Adipocyte (in vitro differentiated cells): ENCODE measurements at regions not wholly inside any gene's neighbourhood (a gene's known extent, or its start where the extent isn't known, plus 50 kb on each side); places are given as distances from the start of the nearest gene placed in this dataset.

Experiments used
- DNase-seq: peaks from one replicate; pipeline ENCODE4 v3.0.0-alpha.2; 2015; ENCODE audit warnings: low read depth
- H3K27me3 ChIP-seq: replicated peaks from 2 replicates; pipeline ENCODE4 v1.7.0; 2013; ENCODE audit warnings: mild to moderate bottlenecking, low read length, moderate library complexity; ENCODE audit not compliant: control insufficient read depth, insufficient read depth
- H3K36me3 ChIP-seq: 2 replicates; pipeline ENCODE4 v1.7.0; 2013; ENCODE audit warnings: low read length, mild to moderate bottlenecking, moderate library complexity; ENCODE audit not compliant: control insufficient read depth, insufficient read depth, severe bottlenecking
- H3K4me1 ChIP-seq: 2 replicates; pipeline ENCODE4 v1.7.0; 2013; ENCODE audit warnings: mild to moderate bottlenecking, low read length, moderate library complexity; ENCODE audit not compliant: control insufficient read depth, insufficient read depth
- H3K4me3 ChIP-seq: 2 replicates; pipeline ENCODE4 v1.7.0; 2013; ENCODE audit warnings: mild to moderate bottlenecking, low read length, moderate library complexity
- H3K9ac ChIP-seq: 2 replicates; pipeline ENCODE4 v1.7.0; 2013; ENCODE audit warnings: mild to moderate bottlenecking, low read length, moderate library complexity
- H3K9me3 ChIP-seq: 2 replicates; pipeline ENCODE4 v1.7.0; 2013; ENCODE audit warnings: mild to moderate bottlenecking, low read length, moderate library complexity; ENCODE audit not compliant: control insufficient read depth

GRCh38 chr2:236903978-236904377 is 181.7 kb upstream of the COPS8 start:
- H3K4me3 ChIP-seq = peak overlapping the region; percentile 47
- no peak for DNase-seq
- H3K36me3 ChIP-seq = no peaks in the 10 kb centered on the region
- no peaks in the 10 kb centered on the region for H3K9me3 ChIP-seq
- H3K4me1 ChIP-seq = peaks cover 8% of the 10 kb centered on the region
- H3K9ac ChIP-seq = peak overlapping the region; percentile 12
- peaks cover 6% of the 10 kb centered on the region for H3K27me3 ChIP-seq

GRCh38 chr2:236904389-236905263 is 181.1 kb upstream of the COPS8 start:
- peak overlapping the region; percentile 47 for H3K4me3 ChIP-seq
- H3K9me3 ChIP-seq = no peaks in the 10 kb centered on the region
- peaks cover 8% of the 10 kb centered on the region for H3K4me1 ChIP-seq
- no peaks in the 10 kb centered on the region for H3K36me3 ChIP-seq
- peak overlapping the region; percentile 12 for H3K9ac ChIP-seq
- H3K27me3 ChIP-seq = peaks cover 6% of the 10 kb centered on the region
- no peak for DNase-seq

GRCh38 chr2:236905976-236906375 is 179.7 kb upstream of the COPS8 start:
- H3K4me1 ChIP-seq = peaks cover 8% of the 10 kb centered on the region
- peaks cover 6% of the 10 kb centered on the region for H3K27me3 ChIP-seq
- no peaks in the 10 kb centered on the region for H3K36me3 ChIP-seq
- no peak overlapping the region for H3K4me3 ChIP-seq
- no peak for DNase-seq
- no peak overlapping the region for H3K9ac ChIP-seq
- H3K9me3 ChIP-seq = no peaks in the 10 kb centered on the region

- no peak for DNase-seq
- Histone ChIP-seq H3K9me3 (no peaks in the 10 kb centered on the region), H3K36me3 (no peaks in the 10 kb centered on the region), H3K9ac (no peak overlapping the region), H3K4me1 (peaks cover 8% of the 10 kb centered on the region), H3K4me3 (no peak overlapping the region), H3K27me3 (peaks cover 9% of the 10 kb centered on the region)
These were observed 177.1 kb upstream of the COPS8 start for GRCh38 chr2:236908439-236909192.

- no peak overlapping the region for H3K4me3 ChIP-seq
- no peaks in the 10 kb centered on the region for H3K36me3 ChIP-seq
- no peak for DNase-seq
- H3K9me3 ChIP-seq = no peaks in the 10 kb centered on the region
- H3K4me1 ChIP-seq = peaks cover 8% of the 10 kb centered on the region
- no peak overlapping the region for H3K9ac ChIP-seq
- peaks cover 9% of the 10 kb centered on the region for H3K27me3 ChIP-seq
These were observed 176.5 kb upstream of the COPS8 start for GRCh38 chr2:236909193-236909504.

- Histone ChIP-seq H3K27me3 (peaks cover 9% of the 10 kb centered on the region), H3K9ac (no peak overlapping the region), H3K36me3 (no peaks in the 10 kb centered on the region), H3K9me3 (no peaks in the 10 kb centered on the region), H3K4me1 (peaks cover 1% of the 10 kb centered on the region), H3K4me3 (no peak overlapping the region)
- no peak for DNase-seq
These were observed 175.9 kb upstream of the COPS8 start for GRCh38 chr2:236909802-236910201.

GRCh38 chr2:236910781-236911495 is 174.8 kb upstream of the COPS8 start:
- H3K9me3 ChIP-seq = no peaks in the 10 kb centered on the region
- no peak for DNase-seq
- no peak overlapping the region for H3K9ac ChIP-seq
- no peaks in the 10 kb centered on the region for H3K36me3 ChIP-seq
- no peaks in the 10 kb centered on the region for H3K4me1 ChIP-seq
- H3K27me3 ChIP-seq = peaks cover 9% of the 10 kb centered on the region
- H3K4me3 ChIP-seq = no peak overlapping the region

GRCh38 chr2:236912326-236913120 is 173.2 kb upstream of the COPS8 start:
- Histone ChIP-seq H3K27me3 (peaks cover 9% of the 10 kb centered on the region), H3K36me3 (no peaks in the 10 kb centered on the region), H3K4me3 (no peak overlapping the region), H3K4me1 (no peaks in the 10 kb centered on the region), H3K9me3 (no peaks in the 10 kb centered on the region), H3K9ac (no peak overlapping the region)
- DNase-seq = no peak

GRCh38 chr2:236915186-236915585 is 170.5 kb upstream of the COPS8 start:
- Histone ChIP-seq H3K9me3 (no peaks in the 10 kb centered on the region), H3K36me3 (no peaks in the 10 kb centered on the region), H3K4me3 (no peak overlapping the region), H3K9ac (no peak overlapping the region), H3K27me3 (peaks cover 3% of the 10 kb centered on the region), H3K4me1 (peaks cover 7% of the 10 kb centered on the region)
- DNase-seq = no peak

GRCh38 chr2:236915726-236916125 is 170.0 kb upstream of the COPS8 start:
- no peak overlapping the region for H3K9ac ChIP-seq

More at GRCh38 chr2:236915726-236916125, 170.0 kb upstream of the COPS8 start:
- H3K4me1 ChIP-seq = peaks cover 7% of the 10 kb centered on the region
- no peak overlapping the region for H3K4me3 ChIP-seq
- no peak for DNase-seq
- peaks cover 3% of the 10 kb centered on the region for H3K27me3 ChIP-seq
- no peaks in the 10 kb centered on the region for H3K36me3 ChIP-seq
- H3K9me3 ChIP-seq = no peaks in the 10 kb centered on the region
